ENCODE measurements at regions not wholly inside any gene's neighbourhood (a gene's known extent, or its start where the extent isn't known, plus 50 kb on each side); places are given as distances from the start of the nearest gene placed in this dataset.
"Not testable (repeated sequence)": the region's sequence is repeated elsewhere in the genome, so short reads cannot be mapped to it uniquely, and the experiment has no call there.

GRCh38 chr4:64737026-64737853, 328.0 kb upstream of the TECRL start:
- no peak for DNase-seq

DNA sequence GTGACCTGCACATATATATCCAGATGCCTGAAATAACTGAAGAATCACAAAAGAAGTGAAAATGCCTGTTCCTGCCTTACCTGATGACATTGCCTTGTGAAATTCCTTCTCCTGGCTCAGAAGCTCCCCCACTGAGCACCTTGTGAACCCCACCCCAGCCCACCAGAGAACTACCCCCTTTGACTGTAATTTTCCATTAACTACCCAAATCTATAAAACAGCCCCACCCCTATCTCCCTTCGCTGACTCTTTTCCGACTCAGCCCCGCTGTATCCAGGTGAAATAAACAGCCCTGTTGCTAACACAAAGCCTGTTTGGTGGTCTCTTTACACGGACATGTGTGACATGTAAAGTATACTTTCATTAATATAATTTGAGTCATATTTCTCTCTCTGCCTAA, 320.3 kb upstream of the TECRL start:
- DNase-seq: no peak

- DNase-seq: no peak
These were observed 318.7 kb upstream of the TECRL start for GRCh38 chr4:64727960-64728359.

DNA sequence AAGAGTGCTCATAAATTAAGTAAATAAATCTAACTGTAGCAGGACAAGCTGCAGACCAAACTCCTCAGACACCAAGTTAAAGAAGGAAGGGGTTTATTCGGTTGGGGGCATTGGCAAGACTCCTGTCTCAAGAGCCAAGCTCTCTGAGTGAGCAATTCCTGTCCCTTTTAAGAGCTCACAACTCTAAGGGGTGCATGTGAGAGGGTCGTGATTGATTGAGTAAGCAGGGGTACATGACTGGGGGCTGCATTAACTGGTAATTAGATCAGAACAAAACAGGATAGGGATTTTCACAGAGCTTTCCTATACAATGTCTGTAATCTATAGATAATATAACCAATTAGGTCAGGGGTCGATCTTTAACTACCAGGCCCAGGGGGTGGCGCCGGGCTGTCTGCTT, 318.1 kb upstream of the TECRL start:
- DNase-seq: not testable (repeated sequence)

DNA sequence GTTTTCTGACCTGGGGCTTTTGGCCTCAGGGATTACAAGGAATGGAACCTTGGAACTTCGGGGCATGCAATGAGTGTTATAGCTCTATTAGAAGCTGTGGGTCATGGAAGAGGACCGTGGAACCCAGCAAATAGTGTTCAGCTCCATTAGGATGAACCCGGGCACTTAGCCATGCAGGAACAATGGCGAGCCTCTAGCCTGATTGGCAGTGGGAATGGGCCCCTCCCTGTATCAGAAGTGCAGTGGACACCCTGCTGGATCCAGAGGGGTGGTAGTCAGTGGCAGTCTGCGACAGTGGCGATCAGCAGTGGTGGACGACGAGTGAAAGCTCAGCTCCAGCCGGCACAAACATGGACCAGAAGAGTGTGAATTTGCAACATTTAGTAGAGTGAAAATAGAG, 315.4 kb upstream of the TECRL start:
- DNase-seq: no peak

DNA sequence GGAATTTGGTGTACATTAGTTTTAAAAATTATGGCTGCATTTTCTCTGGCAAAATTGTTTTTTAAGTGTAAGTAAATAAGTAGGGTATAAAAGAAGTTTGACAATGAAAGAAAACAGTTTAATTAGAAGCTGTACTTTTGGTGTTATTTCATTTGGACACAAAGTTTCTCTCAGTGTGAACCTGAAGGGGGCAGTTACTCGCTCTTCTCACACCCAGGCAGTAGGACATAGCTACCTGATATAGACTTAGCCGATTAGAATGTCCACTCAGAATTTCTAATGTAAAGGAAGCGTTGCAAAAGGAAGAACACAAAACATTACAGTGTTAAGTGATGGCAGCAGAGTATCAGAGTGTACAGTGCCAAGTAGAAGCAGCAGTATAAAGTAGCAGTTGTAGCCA, 311.9 kb upstream of the TECRL start:
- no peak for DNase-seq

GRCh38 chr4:64718091-64718490, 308.8 kb upstream of the TECRL start:
- no peak for DNase-seq

DNA sequence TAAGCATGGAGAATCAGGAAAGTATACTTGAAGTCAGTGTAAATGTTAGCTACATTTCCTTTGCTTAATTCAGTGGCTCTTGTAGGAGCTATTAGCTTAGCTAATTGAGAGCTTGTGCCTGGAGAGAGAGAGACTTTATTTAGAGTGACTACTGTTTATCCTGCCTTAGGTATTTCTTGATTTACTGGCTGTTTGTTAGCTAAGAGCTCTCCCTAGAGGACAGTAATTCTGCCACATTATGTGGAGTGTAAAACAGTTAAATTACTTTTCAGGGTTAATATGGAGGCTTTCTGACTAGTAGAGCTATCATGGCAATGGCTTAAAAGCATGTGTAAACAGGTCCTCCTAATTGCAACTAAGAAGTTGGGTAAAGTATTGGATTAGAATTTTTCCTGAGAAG, 306.5 kb upstream of the TECRL start:
- DNase-seq: no peak

- no peak for DNase-seq
These were observed 304.1 kb upstream of the TECRL start for GRCh38 chr4:64713256-64713840.

- no peak for DNase-seq
These were observed 303.3 kb upstream of the TECRL start for GRCh38 chr4:64712590-64712989.

DNA sequence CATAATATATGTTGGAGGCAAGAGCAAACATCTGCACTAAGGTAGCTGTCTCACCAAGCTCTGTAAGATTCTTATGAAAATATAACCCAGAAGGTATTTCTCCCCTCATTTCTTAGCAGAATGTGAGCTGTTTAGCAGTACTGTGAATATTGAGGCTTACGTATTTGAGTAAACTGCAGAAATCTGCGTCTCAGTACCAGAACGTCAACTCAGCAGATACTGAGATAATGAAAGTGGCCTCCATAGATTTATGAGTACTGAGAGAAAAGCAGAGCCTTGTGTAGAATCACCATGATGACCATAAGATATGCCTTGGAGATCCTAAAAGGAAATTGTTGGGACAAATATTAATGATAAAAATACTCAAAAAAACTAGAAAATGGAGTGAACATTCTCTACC, 296.7 kb upstream of the TECRL start:
- DNase-seq: no peak

DNA sequence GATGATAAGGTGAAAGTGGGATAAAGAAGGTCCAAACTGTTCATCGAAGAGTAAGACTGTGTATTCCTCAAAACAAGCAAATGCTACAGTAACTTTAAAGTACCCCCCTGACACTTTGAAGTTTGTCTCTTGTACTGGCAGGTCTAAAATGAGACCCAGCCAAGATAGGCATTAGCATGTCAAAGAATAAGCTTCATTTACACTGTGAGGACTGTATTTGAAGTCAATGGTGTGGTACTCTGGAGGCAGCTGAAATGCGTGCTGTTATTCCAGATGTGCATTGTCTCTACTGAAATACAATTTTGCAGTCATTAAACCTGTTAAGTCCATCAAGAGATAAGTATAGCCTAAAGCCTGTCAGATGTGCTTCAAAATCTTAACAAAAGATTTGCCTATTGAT, 288.9 kb upstream of the TECRL start:
- DNase-seq: no peak

- DNase-seq: no peak
These were observed 273.7 kb upstream of the TECRL start for GRCh38 chr4:64682946-64683345.

DNA sequence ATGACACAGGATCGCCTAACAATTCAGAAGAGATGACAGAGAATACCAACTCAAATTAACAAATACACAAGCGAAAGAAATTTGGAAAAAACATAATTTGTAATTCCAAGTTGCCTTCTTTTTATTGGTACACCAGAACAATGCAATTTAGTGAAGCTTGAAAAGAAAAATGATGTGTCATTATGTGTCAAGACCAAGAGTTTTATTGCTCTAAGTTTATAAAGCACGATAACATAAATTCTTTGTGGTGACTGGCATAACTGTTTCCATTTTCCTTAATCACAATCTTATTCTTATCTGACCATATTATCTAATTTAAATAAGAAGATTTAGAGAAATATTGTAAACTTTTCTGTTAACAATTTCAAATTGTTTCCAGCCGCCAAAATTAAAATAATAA, 273.2 kb upstream of the TECRL start:
- DNase-seq: no peak

DNA sequence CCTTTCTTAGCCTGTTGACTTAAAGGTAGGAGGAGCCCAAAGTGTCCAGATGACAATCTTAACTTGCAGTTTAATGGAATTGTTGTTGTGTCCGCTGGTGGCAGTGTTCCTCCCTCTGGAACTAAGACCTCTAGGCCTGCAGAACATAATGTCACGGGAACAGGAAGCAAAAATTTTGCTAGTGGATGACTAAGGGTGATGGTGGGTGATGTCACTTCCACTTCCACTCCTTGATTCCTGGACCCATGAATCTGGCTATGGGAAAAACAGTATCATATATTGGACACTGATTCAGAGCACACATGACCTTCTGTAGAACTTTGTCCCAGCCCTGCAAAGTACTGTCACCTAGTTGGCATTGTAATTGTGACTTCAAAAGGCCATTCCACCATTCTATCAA, 263.9 kb upstream of the TECRL start:
- DNase-seq: not testable (repeated sequence)

DNA sequence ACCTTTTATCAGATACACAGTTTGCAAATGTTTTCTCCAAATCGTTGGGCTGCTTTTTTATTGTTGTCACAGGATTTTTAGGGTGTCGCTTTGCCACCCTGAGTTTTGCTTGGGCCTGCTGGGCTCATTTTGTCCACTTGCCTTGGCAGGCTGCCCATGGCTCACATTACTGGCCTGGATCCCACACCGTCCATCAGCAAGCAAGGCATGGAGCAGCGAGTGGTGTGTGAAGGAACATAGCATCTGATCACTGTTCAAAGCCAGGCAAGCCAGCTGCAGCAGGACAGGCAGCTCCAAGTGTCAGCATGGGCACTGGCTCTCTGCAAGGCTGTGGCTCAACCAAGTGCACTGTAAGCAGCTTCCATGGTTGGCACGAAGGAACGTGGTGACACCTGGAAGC, 261.4 kb upstream of the TECRL start:
- no peak for DNase-seq

DNA sequence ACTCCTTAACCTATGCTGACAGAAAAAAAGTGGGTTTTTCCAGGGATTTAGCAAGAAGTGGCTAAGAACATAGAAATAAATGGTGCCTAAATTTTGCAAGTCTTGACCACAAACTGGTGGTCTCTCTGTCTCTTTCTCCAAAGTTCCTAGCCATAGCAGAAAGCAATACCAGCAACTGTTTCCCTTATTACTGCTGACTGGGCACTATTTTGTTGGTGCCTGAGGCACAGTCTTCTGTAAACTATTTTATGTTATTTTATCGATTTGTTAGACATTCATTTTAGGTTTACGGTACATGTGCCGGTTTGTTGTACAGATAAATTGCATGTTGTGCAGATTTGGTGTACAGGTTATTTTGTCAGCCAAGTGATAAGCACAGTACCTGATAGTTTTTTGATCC, 234.6 kb upstream of the TECRL start:
- no peak for DNase-seq

GRCh38 chr4:64642936-64643335, 233.7 kb upstream of the TECRL start:
- no peak for DNase-seq

GRCh38 chr4:64640402-64640801, 231.2 kb upstream of the TECRL start:
- not testable (repeated sequence) for DNase-seq

- no peak for DNase-seq
These were observed 216.2 kb upstream of the TECRL start for GRCh38 chr4:64625438-64625837.

- DNase-seq: no peak
These were observed 208.6 kb upstream of the TECRL start for GRCh38 chr4:64617800-64618199.

DNA sequence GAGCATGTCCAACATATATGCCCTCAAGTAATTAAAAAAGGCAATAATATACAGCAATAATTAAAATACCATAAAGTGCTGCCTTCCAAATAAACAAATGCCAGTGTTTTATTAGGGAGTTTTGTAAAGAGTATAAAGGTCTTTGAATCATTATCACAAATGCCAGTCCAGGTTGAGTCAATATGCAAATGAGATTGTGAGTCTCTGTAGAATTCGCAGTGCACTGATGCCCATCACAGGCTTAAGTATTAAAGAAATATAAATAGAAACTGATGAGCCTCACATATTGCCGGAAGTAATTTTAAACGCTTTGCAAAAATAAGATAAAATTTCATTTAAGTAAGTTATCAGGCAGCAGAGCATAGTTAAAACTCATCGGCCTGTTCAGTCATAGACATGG, 205.0 kb upstream of the TECRL start:
- no peak for DNase-seq

DNA sequence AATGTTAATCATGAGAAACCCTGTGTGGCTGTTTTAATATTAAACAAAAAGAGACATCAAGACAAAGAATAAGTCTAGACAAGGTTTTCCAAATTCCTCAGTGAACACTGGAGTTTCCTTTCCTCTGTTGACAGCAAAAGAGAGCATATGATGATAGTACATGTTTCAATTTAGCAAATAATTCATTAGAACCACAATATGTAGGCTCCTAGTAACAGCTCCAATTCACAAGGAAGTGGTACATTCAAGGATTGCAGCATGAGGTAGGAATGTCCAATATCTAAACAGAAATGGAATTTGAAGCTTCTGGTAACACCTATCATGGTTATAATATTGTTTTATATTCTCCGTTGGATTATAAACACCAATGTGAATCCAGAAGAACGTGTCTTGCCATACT, 203.8 kb upstream of the TECRL start:
- no peak for DNase-seq

Measured in nucleus accumbens (tissue), 56 donors.